Parathyroid adenoma (tissue), 2 donors: ENCODE measurements at regions not wholly inside any gene's neighbourhood (a gene's known extent, or its start where the extent isn't known, plus 50 kb on each side); places are given as distances from the start of the nearest gene placed in this dataset.

Experiments
- H2AFZ ChIP-seq: fragments of 300-600 bp; sonication (generic); one replicate; pipeline ENCODE4 v1.7.0; 2017; ENCODE audit warnings: antibody characterized with exemption, mild to moderate bottlenecking
- H3K27ac ChIP-seq: fragments of 300-600 bp; sonication (generic); one replicate; pipeline ENCODE4 v1.7.0; 2017
- H3K27me3 ChIP-seq: fragments of 300-600 bp; sonication (generic); one replicate; pipeline ENCODE4 v1.7.0; 2017; ENCODE audit warnings: low read length; ENCODE audit not compliant: control insufficient read depth, insufficient read depth
- H3K36me3 ChIP-seq: fragments of 300-600 bp; sonication (generic); one replicate; pipeline ENCODE4 v1.7.0; 2017; ENCODE audit warnings: low read length; ENCODE audit not compliant: control insufficient read depth, insufficient read depth
- H3K4me1 ChIP-seq: fragments of 300-600 bp; sonication (generic); one replicate; pipeline ENCODE4 v1.7.0; 2017; ENCODE audit warnings: control low read depth
- H3K4me2 ChIP-seq: fragments of 300-600 bp; sonication (generic); one replicate; pipeline ENCODE4 v1.7.0; 2017; ENCODE audit warnings: low read length
- H3K4me3 ChIP-seq: fragments of 300-600 bp; sonication (generic); one replicate; pipeline ENCODE4 v1.7.0; 2017; ENCODE audit warnings: low read depth, low read length
- H3K79me2 ChIP-seq: fragments of 300-600 bp; sonication (generic); one replicate; pipeline ENCODE4 v1.7.0; 2017; ENCODE audit warnings: control low read depth
- H3K9ac ChIP-seq: fragments of 300-600 bp; sonication (generic); one replicate; pipeline ENCODE4 v1.7.0; 2017; ENCODE audit warnings: mild to moderate bottlenecking
- H3K9me3 ChIP-seq: fragments of 300-600 bp; sonication (generic); one replicate; pipeline ENCODE4 v1.7.0; 2017; ENCODE audit warnings: low read length; ENCODE audit not compliant: control insufficient read depth
- TF ChIP-seq, protein P1 (sequence below): fragments of 300-600 bp; sonication (generic); IDR thresholded peaks from one replicate; pipeline ENCODE4 v1.7.0; 2017; ENCODE audit warnings: antibody characterized with exemption, mild to moderate bottlenecking
- donor health status: primary hyperparathyroidism.

DNA sequence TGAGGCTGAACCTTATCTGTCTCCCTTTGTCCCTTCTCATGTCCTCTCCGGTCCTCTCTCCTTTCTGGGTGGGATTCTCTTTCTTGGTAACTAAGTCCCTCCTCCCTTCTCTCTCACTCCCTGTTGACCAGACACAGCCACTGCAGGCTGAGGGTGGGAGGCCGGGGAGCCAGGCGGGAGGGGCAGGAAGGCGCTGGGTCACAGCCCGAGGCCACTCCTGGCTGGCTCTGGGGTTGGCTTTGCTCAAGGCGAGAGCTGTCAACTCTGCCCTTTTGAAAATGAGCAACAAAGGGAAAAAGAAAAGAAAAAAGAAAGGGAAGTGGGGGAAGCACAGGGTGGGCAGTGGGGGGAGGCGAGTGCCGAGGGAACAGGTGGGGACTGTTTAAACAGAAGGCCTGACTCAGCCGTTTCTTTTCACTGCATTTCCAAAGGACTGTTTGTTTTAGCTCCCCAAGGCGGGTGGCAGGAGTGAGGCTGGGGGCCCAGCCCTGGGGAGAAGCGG lies 70.5 kb upstream of the IGFBP5 start:
- Histone ChIP-seq H3K27me3 (no peaks in the 10 kb centered on the region), H3K9me3 (no peaks in the 10 kb centered on the region), H3K4me3 (no peak overlapping the region), H3K27ac (no peak overlapping the region), H3K79me2 (no peaks in the 10 kb centered on the region), H3K4me1 (peaks cover 7% of the 10 kb centered on the region), H2AFZ (no peak overlapping the region), H3K9ac (no peak overlapping the region), H3K4me2 (no peak overlapping the region), H3K36me3 (no peaks in the 10 kb centered on the region)
- TF ChIP-seq, protein P1, sequence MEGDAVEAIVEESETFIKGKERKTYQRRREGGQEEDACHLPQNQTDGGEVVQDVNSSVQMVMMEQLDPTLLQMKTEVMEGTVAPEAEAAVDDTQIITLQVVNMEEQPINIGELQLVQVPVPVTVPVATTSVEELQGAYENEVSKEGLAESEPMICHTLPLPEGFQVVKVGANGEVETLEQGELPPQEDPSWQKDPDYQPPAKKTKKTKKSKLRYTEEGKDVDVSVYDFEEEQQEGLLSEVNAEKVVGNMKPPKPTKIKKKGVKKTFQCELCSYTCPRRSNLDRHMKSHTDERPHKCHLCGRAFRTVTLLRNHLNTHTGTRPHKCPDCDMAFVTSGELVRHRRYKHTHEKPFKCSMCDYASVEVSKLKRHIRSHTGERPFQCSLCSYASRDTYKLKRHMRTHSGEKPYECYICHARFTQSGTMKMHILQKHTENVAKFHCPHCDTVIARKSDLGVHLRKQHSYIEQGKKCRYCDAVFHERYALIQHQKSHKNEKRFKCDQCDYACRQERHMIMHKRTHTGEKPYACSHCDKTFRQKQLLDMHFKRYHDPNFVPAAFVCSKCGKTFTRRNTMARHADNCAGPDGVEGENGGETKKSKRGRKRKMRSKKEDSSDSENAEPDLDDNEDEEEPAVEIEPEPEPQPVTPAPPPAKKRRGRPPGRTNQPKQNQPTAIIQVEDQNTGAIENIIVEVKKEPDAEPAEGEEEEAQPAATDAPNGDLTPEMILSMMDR, result no peak

DNA sequence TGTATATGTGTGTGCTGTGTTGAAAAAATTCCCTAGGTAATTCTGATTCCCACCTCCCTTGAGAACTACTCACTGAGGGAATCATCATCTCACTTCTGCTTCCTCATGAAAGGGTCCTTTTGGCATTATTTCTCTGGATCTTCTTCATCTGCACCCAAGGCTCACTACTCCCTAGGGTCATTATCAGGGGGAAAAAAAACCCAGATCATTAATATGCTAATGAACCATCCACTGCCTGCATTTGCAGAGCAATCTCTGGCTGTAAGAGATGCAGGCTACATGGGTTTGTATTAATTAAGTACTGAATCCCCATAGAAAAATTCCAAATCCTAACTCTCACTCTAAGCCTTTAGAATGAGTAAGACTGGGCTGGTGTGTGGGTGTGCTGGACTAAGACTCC lies 68.0 kb upstream of the IGFBP5 start:
- Histone ChIP-seq H3K4me1 (peaks cover 13% of the 10 kb centered on the region), H3K27ac (no peak overlapping the region), H2AFZ (no peak overlapping the region), H3K9ac (no peak overlapping the region), H3K79me2 (no peaks in the 10 kb centered on the region), H3K4me3 (no peak overlapping the region), H3K36me3 (no peaks in the 10 kb centered on the region), H3K4me2 (no peak overlapping the region), H3K27me3 (no peaks in the 10 kb centered on the region), H3K9me3 (no peaks in the 10 kb centered on the region)
- TF ChIP-seq, protein P1, result no peak

DNA sequence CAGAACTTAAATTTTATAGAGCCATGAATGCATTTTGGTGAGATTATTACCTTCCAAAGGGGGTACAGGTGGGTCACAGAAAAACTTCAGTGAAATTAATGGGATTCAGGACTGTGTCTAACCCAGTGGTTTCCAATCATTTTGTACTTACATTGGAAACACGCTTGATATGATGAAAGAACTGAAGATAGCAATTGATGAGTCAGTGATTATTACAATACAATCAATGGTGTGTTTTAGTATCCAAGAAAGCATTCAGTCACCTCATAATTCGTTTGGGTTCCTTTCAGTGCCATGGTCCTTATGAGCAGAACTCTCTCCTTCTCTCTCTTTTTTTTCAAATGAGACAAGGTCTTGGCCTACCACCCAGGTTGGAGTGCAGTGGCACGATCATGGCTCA lies 66.5 kb upstream of the IGFBP5 start:
- H3K36me3 ChIP-seq, result no peaks in the 10 kb centered on the region
- H3K4me1 ChIP-seq, result peaks cover 27% of the 10 kb centered on the region
- TF ChIP-seq, protein P1, result no peak
- no peak overlapping the region for H3K4me2 ChIP-seq
- H3K4me3 ChIP-seq, result no peak overlapping the region
- H2AFZ ChIP-seq, result no peak overlapping the region
- H3K27me3 ChIP-seq, result no peaks in the 10 kb centered on the region
- H3K27ac ChIP-seq, result no peak overlapping the region
- H3K79me2 ChIP-seq, result no peaks in the 10 kb centered on the region
- no peaks in the 10 kb centered on the region for H3K9me3 ChIP-seq
- no peak overlapping the region for H3K9ac ChIP-seq

DNA sequence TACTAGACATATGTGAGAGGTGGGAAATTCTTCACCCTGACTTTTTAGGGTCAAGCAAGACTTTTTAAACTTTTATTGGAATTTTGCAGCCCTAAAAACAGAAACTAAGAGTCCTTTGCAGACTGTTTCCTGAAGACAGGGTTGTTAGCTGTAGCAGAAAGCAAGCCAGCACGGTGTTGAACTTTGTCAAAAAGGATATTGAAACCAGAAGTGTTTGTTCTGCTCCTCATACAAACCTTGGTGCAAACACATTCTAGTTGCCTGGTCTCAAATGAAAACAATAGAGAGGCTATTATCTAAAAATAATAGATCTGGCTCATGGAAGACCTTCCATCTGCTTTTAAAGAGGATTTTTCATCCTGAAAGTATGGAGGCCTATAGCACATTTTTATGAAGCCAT lies 65.8 kb upstream of the IGFBP5 start:
- H3K9ac ChIP-seq, result no peak overlapping the region
- no peaks in the 10 kb centered on the region for H3K79me2 ChIP-seq
- no peak overlapping the region for H3K27ac ChIP-seq
- no peaks in the 10 kb centered on the region for H3K27me3 ChIP-seq
- no peaks in the 10 kb centered on the region for H3K36me3 ChIP-seq
- no peak overlapping the region for H2AFZ ChIP-seq
- no peak overlapping the region for H3K4me2 ChIP-seq
- TF ChIP-seq, protein P1, result no peak
- H3K9me3 ChIP-seq, result no peaks in the 10 kb centered on the region
- no peak overlapping the region for H3K4me3 ChIP-seq
- H3K4me1 ChIP-seq, result peaks cover 27% of the 10 kb centered on the region
